Astrocyte of the spinal cord (primary cell): ENCODE measurements at regions not wholly inside any gene's neighbourhood (a gene's known extent, or its start where the extent isn't known, plus 50 kb on each side); places are given as distances from the start of the nearest gene placed in this dataset.

Experiments used
- DNase-seq: peaks from one replicate; pipeline ENCODE4 v3.0.0; 2011; ENCODE audit warnings: low read depth, low spot score
- H3K4me3 ChIP-seq: 2 replicates; pipeline ENCODE4 v1.5.1; 2011; ENCODE audit warnings: low read depth, mild to moderate bottlenecking, low read length, moderate library complexity
- CTCF ChIP-seq: IDR thresholded peaks from 2 replicates; pipeline ENCODE4 v1.5.1; 2012; ENCODE audit warnings: low read depth, mild to moderate bottlenecking, low read length, inconsistent platforms
- in situ Hi-C: cut with HindIII; loops from 2 replicates; pipeline ENCODE4 v1.10.0; 2017; ENCODE audit warnings: low sequenced_read_pairs

GRCh38 chr1:244199902-244200301, 148.8 kb downstream of the ZBTB18 start:
- TF ChIP-seq CTCF: no peak
- no peak for DNase-seq
- H3K4me3 ChIP-seq: no peak overlapping the region
- in situ Hi-C loops: no loop called here

- no peak for TF ChIP-seq CTCF
- no peak for DNase-seq
- in situ Hi-C loops: no loop called here
Observed at GRCh38 chr1:244200596-244200995, 149.5 kb downstream of the ZBTB18 start.

GRCh38 chr1:244201750-244202149, 150.7 kb downstream of the ZBTB18 start:
- TF ChIP-seq CTCF: no peak
- in situ Hi-C loops: no loop called here
- no peak overlapping the region for H3K4me3 ChIP-seq
- DNase-seq: no peak

More at GRCh38 chr1:244200596-244200995, 149.5 kb downstream of the ZBTB18 start:
- H3K4me3 ChIP-seq: no peak overlapping the region

GRCh38 chr1:244204004-244204403, 152.9 kb downstream of the ZBTB18 start:
- in situ Hi-C loops: no loop called here
- no peak for TF ChIP-seq CTCF
- DNase-seq: no peak
- no peak overlapping the region for H3K4me3 ChIP-seq

- no peak for DNase-seq
- no peak for TF ChIP-seq CTCF
- no peak overlapping the region for H3K4me3 ChIP-seq
- in situ Hi-C loops: no loop called here
Observed at GRCh38 chr1:244205171-244205570, 154.1 kb downstream of the ZBTB18 start.

GRCh38 chr1:244205906-244206305, 154.8 kb downstream of the ZBTB18 start:
- TF ChIP-seq CTCF: no peak
- no peak overlapping the region for H3K4me3 ChIP-seq
- in situ Hi-C loops: no loop called here
- DNase-seq: no peak
